Inferior parietal cortex (tissue), 1 donor: ENCODE measurements at regions not wholly inside any gene's neighbourhood (a gene's known extent, or its start where the extent isn't known, plus 50 kb on each side); places are given as distances from the start of the nearest gene placed in this dataset.
"Not testable (repeated sequence)": the region's sequence is repeated elsewhere in the genome, so short reads cannot be mapped to it uniquely, and the experiment has no call there.

ENCODE experiments used
- DNase-seq: peaks from one replicate; pipeline ENCODE4 v3.0.0-alpha.2; 2016; ENCODE audit errors: extremely low spot score

DNA sequence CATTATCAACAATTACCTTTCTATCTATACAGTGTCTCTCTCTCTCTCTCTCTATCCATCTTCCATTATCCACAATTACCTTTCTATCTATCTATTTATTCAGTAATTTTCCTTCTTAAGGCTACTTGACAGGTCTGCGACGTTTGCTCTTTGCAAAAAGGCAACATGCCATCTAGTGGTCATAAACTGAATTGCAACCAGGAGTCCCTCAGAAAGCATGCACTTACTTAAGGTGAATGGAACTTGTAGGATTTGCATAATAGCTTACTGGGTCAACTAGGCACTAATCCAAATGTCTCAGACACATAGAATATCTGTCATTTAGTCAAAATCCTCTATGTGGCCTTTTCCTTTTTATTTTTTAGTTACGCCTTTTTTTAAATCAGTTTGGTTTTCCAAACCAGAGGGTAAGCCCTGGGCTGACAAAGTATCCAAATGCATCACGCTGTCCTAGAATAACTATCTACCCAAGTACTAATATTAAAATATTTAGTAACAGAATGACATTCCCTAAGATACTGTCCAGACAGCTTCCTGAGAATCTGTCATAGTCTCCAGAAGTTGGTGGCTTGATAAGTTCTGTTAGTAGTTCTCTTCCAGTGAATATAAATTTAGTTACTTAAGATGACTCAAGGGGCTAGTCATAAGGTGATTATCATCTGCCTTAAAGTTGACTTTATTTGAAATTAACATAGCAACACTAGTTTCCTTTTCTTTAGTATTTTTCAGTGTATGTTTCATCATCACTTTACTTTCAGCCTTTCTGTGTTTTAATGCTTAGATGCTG lies 208.3 kb downstream of the PPP1R3A start:
- peak; percentile 89 for DNase-seq

DNA sequence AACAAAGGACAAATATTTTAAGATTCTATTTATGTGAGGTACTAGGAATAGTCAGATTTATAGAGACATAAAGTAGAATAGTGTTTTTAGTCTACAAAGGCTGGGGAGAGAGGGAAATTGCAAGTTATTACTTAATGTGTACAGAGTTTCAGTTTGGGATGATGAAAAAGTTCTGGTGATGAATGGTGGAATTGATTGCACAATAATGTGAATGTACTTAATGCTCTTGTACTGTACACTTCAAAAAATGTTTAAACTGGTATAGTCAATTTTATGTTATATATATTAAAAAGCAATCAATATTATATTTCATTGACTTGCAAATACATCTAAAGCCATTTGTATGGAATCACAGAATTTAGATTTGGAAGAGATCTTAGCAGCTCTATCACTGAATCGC lies 213.4 kb downstream of the PPP1R3A start:
- DNase-seq, result no peak

DNA sequence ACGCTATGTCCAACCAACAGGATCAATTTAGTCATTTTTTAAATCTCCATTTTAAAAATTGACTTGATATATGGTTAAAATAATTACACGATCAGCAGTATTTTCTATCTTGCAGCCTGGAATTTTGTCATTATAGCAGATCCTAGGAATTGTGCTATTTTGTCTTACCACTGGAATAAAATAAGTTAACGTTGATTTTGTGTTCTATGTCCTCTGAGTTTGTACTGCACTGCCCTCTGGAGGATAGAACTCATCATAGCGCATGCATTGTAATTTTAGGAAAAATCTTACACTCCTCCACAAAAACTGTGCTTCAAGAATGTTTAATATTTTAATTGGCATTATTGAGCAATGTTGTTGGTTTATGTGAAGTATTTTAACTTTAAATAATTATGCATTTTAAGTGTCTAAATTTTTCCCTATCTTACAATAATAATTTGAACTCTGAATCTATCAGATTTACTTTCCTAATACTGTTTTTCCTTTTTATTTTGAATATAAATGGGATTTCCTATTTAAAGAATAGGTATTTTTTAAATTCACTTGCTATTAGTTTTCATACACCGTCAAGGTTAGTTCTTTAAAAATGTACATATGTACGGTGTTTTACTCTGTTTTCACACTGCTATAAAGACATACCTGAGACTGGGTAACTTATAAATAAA lies 220.1 kb downstream of the PPP1R3A start:
- DNase-seq, result peak; percentile 70

DNA sequence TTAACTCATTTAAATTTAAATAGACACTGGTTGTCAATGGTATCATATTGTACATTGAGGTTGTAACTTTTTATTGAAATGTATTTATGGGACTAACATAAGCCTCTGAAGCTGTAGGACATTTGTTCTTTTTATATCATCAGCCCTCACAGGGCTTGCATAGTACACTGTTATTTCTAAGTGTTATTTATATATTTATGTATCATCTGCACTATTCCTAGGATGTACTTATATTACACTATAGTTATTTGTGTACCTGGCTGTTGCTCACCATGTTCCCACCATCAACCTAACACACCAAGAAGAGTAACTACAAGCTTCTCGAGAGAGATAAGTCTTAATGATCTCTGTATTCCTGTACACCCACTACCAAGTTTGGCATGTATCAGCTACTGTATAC lies 224.7 kb downstream of the PPP1R3A start:
- no peak for DNase-seq

DNA sequence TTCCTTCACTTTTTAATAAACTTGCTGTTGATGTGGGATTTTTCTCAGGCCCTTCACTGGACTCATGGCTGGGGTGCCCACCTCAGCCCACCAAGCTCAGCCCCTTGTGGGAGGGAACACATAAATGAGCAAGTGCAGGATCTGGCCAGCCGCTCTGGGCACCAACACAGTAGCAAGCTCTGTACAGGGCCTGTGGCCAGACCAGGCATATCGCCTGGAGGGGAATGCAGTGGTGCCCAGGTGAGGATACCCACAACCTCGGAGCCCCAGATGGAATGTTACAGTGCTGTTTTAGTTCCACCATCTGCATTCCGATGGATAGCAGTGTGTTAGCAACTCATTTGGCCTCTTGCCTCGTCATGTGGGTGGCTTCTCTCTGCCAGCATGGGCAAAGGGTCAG lies 234.6 kb downstream of the PPP1R3A start:
- no peak for DNase-seq

DNA sequence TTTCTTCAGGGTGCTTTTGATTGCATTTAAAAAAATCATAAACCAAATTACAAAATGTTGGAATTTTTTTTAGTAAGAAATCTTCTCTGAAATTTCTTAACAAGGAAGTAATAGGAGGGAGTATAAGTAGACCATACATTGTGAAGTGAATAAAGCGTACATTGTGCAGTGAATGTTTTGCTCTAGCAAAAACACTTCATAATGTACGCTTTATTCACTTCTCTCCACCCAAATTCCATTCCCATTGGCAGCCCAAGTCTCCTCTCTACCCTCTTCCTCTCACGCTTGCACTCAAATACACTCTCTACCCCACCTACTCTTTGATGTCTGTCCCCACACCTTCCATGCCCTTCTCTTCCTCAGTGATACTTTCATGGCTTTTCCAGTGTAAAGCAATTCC lies 241.0 kb downstream of the PPP1R3A start:
- DNase-seq, result no peak

DNA sequence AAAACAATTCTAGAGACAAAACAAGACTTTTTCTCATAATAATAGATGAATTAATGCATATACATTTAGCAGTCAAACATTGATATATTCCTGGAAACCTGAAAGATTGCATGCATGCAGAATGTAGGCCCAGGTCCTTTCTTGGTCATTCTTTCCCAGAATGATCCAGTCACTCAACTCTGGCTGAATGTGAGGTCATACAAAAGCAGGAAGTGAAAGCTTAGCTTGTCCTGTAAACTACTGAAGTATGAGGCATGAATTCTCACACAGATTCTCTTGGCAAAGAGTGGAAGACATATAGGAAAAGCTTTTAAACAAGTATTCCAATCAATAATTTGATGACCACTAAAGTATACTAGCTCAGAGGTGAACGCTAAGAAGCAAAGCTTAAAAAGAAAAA lies 253.9 kb downstream of the PPP1R3A start:
- DNase-seq, result no peak

DNA sequence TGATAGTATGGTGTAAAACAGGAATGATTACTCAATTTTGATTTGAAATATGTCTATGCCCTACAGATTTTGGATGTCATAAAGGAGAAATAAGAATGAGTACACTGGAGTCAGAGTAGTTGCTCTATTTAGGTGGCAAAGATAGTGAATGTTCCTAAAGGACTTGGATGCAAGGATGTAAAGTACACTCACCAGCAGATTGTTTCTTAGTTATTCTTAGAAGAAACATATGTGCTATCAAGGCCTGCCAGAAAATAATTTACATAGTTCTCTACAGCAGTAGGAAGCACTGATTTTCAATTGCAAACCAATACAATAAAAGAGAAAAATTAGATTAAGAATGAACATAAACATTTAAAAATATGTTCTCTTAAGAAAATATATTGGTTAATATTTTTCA lies 259.4 kb downstream of the PPP1R3A start:
- DNase-seq, result peak; percentile 53

DNA sequence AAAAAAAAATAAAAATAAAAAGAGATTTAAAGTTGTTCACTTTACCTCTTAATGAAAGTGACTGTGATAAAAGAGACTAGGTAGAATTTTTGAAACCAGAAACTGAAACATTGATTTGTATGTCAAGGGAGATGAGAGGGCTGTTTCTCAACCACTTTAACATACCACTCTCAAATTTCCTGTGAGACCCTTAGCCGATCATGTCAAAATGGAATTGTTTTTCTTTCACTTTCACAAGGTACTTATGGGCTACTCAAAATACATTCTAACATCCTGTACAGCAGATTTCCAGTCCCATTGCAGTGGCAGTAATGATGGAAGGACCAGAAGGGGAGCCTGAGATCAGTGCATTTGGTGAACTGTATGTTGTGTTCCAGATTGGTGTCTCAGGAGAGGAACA lies 261.2 kb downstream of the PPP1R3A start:
- no peak for DNase-seq

DNA sequence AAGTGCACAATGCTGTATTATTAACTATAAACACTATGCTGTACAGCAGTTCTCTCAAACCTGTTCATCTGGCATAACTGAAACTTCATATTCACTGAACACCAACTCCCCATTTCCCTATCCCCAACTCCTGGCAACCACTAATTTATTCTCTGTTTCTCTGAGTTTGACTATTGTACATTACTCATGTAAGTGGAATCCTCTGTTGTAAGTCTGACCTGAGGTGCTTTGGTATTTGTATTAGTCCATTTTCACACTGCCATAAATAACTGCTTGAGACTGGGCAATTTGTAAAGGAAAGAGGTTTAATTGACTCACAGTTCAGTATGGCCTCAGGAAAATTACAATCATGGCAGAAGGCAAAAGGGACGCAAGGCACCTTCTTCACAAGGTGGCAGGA lies 266.3 kb downstream of the PPP1R3A start:
- no peak for DNase-seq

DNA sequence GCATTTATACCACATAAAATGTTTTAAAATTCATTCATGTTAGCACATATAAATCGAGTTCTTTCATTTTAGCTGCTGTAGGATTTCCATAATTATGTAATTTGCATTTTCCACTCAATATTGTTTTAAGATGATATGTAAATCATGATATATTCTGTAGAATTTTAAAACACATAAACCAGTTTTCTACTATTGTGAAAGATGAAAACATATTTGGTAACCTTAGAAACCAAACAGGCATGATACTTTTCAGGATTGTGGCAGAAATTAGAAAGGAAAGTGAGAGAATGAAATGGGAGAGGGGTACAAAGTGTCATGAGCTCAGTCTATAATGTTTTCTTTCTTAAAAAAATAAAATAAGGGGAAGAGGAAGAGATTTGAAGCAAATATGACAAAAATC lies 269.3 kb downstream of the PPP1R3A start:
- DNase-seq, result no peak

DNA sequence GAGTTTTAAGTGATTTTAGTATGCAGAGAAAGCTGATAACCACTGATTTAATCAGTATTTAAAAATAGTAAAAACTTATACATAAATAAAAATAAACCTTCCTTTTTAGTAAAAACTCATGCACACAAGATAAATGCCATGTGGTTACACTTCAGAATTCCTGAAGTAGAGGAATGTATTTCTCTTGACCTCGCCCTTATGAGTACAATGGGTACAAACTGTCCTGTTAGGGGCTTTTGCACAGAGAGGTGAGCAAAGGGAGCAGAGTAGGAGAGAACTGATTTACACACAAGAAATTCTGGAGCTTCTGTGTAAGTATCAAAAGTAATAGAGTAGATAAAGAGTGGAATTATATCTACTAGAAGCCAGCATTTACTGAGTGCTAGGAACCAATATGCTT lies 279.6 kb downstream of the PPP1R3A start:
- no peak for DNase-seq

DNA sequence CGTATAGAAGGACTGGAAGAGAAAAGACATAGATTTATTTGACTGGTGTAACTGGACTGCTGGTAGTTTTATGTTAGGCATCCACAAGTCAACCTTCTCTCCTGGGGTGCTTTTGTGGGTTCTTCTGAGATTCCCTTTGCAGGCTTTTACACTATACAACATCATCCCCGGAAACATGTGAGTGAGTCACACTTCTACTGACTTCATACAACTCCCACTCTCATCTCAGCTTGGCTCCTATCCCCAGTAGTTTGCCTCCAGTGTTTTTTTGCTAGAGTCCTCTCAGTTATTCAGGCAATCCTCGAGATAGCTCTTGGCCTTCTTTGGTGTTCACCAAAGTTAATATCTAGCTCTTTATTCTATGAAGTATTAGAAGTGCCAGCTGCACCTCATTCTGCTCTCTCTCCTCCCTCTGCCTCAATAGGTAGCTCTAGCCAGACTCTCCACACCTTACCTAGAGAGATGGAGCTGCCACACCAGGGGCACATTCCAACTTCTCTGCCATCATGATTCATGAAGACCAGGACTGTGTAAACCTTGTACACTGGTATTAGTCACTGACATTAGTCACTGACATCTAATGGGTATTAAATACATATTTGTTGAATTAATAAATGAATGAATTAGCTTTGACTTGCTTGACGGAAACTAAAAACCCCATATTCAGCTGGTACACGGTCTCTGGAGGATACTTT lies 281.9 kb downstream of the PPP1R3A start:
- DNase-seq, result peak; percentile 22

DNA sequence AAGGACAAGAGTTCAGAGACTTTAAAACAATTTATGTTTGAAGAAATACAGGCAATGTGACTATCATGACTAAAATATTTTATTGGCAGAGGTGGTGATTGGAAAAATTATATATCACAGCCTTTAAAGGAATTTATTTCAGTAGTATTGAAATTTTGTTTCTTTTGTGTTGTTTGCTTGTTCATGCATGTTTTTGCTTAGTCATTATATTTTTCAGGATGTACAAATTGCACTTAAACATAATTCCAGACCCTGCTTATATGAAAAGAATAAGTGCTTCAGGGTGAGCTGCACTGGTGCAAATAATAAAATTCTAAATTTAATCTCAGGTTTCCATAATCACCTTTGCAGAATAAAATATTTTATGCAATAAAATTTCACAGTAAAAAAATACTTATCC lies 283.3 kb downstream of the PPP1R3A start:
- DNase-seq, result no peak

DNA sequence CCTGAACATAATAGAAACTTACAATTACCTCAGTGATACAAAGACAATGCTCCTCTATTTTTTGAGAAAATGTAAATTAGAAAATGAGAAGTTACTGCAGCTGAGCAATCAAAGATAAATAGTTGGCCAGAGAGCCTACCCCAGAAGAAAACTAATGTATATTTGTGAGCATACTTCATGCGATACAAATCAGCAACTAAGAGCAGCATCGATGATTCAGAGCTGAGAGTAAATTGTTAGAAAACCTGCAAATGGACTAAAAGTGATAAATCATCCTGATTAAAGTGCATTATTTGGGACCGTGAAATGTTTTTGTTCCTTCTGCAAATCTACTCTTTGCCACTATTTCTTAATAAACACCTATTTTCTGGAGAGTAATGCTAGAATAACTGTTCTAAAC lies 285.7 kb downstream of the PPP1R3A start:
- DNase-seq, result no peak

DNA sequence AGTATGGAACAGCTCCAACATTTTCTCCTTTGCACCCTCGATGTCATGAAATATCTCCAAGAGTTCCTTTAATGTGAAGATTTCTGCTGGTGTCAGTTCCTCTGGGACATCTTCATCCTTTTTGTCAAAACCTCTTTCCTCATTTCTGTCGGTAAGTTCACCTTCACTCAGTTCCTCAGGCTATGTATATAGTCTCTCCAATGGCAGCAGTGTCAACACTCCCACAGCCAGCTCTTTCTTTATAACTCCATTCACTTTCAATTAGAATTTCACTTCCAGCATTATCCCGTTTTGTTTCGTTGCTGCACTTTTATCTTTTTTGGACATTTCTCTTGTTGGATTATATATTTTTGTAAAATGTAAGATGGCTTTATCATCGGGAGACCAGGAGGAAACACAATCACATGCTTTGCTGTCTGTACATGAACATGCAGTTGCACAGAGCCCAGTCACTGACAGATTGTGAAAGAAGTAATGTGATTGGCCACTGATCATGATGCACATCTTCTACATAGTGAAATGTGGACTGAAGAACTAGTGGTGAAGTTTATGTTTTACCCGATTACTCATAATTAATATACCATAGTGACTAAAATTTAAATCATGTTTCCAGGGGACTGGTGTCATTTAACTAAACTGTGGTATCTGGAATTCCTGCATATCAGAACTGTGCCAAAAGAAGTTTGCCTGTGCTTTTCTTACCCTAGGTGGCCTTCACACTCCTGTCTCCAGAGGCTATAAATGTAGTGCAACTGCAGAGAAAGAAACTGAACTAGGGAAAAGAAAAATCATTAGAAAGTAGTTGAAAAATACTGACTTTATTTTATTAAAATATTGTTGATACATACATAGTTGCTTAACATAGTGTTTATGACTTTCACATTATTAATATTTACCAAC lies 289.6 kb downstream of the PPP1R3A start:
- no peak for DNase-seq

DNA sequence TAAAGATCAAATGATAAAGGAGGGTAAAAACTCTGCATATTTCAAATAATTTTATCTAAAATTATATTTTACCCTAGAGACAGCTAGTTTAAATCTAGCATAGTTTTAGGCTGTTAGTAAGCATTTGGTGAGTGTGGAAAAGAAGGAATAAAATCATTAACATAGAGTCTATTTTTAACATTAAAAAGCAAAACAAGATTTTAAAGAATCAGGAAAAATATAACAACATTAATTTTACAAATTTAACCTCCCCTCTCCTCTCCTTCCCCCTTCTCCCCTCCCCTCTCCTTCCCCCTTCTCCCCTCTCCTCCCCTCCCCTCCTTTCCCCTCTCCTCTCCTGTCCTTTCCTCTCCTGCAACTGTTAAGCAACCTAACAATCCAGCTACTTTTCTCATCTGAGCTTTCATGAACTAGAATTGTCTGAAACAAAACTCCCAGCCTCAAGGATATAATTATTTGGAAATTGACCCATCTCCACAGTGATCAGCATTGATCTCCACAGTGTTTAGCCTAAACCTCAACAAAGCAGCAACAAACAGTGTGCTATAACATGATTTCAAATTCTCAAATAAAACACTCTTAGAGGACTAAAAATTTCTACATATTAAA lies 293.2 kb downstream of the PPP1R3A start:
- DNase-seq, result no peak

DNA sequence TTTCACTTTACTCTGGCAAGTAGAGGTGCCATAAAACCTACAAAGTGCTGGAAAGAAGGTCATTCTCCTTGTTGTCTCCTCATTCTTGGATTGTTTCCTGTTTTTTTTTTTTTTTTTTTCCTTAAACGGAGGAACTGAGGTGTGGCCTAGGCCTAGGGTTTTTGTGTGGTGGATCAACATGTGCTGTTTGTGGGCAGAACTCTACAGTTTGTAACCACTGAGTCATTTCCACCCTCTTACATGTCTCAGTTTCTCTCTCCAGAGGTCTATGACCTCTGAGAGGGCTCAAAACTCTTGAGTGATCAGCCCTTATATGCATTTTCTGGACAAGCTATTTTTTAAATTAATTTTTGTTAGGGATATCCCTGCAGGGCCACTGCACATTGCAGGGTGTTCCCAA lies 296.0 kb downstream of the PPP1R3A start:
- DNase-seq, result no peak

DNA sequence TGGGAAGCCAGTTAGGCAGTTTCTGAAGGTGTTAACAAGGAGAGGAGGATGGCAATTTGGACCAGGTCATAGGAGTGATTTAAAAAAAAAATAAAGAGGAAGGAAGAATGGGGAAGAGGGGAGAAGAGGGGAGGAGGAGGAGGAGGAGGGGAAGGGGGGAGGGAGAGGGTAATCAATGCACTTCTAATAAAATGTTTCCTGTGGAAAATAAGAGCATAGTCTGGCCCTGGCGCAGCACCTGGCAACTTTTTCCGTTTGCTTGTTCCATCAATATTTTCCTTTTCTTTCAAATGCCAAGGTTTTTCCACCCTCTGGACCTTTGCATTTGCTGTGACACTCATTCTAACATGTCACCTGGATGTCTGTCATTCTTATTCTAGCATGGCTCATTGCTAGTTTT lies 308.2 kb downstream of the PPP1R3A start:
- DNase-seq, result no peak

DNA sequence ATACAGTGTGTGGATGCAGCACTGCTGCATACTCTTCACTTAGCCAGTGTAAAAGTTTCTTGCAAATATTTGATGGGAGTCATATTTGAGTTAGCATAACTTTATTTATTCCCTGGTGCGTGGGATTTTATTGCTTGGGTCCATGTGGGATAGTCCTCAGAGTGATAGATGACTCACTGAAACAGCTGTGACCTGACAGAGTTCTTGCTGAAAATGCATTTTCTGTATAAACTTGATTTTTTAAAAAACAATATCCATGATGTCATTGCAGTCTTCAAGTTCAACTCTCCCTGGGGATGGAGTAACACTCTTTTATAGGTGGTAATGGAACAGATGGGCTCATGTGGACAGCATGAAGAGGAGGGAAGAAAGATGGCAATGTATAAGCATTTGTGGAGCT lies 310.0 kb downstream of the PPP1R3A start:
- DNase-seq, result peak; percentile 46

DNA sequence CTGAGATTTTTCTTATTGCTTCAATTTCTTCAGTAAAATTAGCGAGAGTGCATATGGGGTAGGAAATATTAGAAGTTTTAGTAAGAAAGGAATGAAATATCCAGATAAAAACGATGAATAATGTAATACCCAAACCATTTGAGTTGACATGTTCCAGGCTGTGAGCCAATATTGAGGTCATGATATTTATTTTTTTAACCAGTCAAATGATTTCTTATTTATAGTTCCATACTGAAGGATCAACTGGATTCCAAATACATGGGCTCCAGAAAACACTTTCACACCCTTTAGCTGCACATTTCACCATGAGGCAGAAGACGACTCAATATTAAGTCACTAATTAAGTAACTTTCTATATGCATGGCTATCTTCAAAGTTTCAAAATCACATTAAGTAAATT lies 312.5 kb downstream of the PPP1R3A start:
- no peak for DNase-seq

DNA sequence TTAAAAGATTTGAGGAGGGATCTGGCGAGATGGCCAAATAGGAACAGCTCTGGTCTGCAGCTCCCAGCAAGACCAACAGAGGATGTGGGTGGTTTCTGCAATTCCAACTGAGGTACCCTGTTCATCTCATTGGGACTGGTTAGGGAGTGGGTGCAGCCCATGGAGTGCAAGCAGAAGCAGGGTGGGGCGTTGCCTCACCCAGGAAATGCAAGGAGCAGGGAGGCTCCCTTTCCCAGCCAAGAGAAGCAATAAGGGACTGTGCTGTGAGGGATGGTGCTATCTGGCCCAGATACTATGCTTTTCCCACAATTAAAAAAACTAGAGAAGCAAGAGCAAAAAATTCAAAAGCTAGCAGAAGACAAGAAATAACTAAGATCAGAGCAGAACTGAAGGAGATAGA lies 318.4 kb downstream of the PPP1R3A start:
- not testable (repeated sequence) for DNase-seq
